D341Med (cell line): ENCODE measurements at regions not wholly inside any gene's neighbourhood (a gene's known extent, or its start where the extent isn't known, plus 50 kb on each side); places are given as distances from the start of the nearest gene placed in this dataset.
"Not testable (repeated sequence)": the region's sequence is repeated elsewhere in the genome, so short reads cannot be mapped to it uniquely, and the experiment has no call there.

Source experiments
- DNase-seq: peaks from one replicate; pipeline ENCODE4 v3.0.0; 2012; ENCODE audit warnings: low spot score

- not testable (repeated sequence) for DNase-seq
Measured at GRCh38 chr3:15993660-15994059, 180.8 kb upstream of the GALNT15 start.

- DNase-seq, result not testable (repeated sequence)
Measured at GRCh38 chr3:15996496-15996895, 178.0 kb upstream of the GALNT15 start.

GRCh38 chr3:15997274-15997943 lies 177.1 kb upstream of the GALNT15 start:
- DNase-seq, result no peak

GRCh38 chr3:15998911-15999310 lies 175.6 kb upstream of the GALNT15 start:
- no peak for DNase-seq

- DNase-seq, result no peak
Measured at GRCh38 chr3:16004812-16005211, 169.7 kb upstream of the GALNT15 start.

- DNase-seq, result no peak
Measured at GRCh38 chr3:16011376-16011775, 163.1 kb upstream of the GALNT15 start.

GRCh38 chr3:16012086-16012485 lies 162.4 kb upstream of the GALNT15 start:
- DNase-seq, result no peak

GRCh38 chr3:16013568-16013967 lies 160.9 kb upstream of the GALNT15 start:
- no peak for DNase-seq

- not testable (repeated sequence) for DNase-seq
Measured at GRCh38 chr3:16021801-16022200, 152.7 kb upstream of the GALNT15 start.

GRCh38 chr3:16023881-16024280 lies 150.6 kb upstream of the GALNT15 start:
- DNase-seq, result not testable (repeated sequence)

GRCh38 chr3:16024548-16024947 lies 149.9 kb upstream of the GALNT15 start:
- DNase-seq, result no peak

GRCh38 chr3:16026753-16027152 lies 147.7 kb upstream of the GALNT15 start:
- no peak for DNase-seq

GRCh38 chr3:16028604-16029003 lies 145.9 kb upstream of the GALNT15 start:
- no peak for DNase-seq

GRCh38 chr3:16030342-16030741 lies 144.1 kb upstream of the GALNT15 start:
- no peak for DNase-seq

- DNase-seq, result no peak
Measured at GRCh38 chr3:16031434-16031833, 143.0 kb upstream of the GALNT15 start.

GRCh38 chr3:16033889-16034687 lies 140.4 kb upstream of the GALNT15 start:
- DNase-seq, result no peak

- DNase-seq, result no peak
Measured at GRCh38 chr3:16040991-16041390, 133.5 kb upstream of the GALNT15 start.

GRCh38 chr3:16048435-16049318 lies 125.8 kb upstream of the GALNT15 start:
- peak; percentile 82 for DNase-seq

GRCh38 chr3:16050641-16051467 lies 123.6 kb upstream of the GALNT15 start:
- no peak for DNase-seq

- no peak for DNase-seq
Measured at GRCh38 chr3:16051691-16052090, 122.8 kb upstream of the GALNT15 start.

GRCh38 chr3:16052964-16053363 lies 121.5 kb upstream of the GALNT15 start:
- no peak for DNase-seq

- no peak for DNase-seq
Measured at GRCh38 chr3:16053794-16054193, 120.7 kb upstream of the GALNT15 start.
